WTC11 (cell line): ENCODE measurements at regions not wholly inside any gene's neighbourhood (a gene's known extent, or its start where the extent isn't known, plus 50 kb on each side); places are given as distances from the start of the nearest gene placed in this dataset.

ENCODE experiments used
- SP1 ChIP-seq: sonication (generic); formaldehyde crosslinking; conservative IDR thresholded peaks from 2 replicates; pipeline ENCODE4 v1.8.1; 2022; ENCODE audit warnings: missing genetic modification reagents
- TEAD4 ChIP-seq: sonication (generic); formaldehyde crosslinking; IDR thresholded peaks from 2 replicates; pipeline ENCODE4 v1.8.0; 2022; ENCODE audit warnings: mild to moderate bottlenecking, missing genetic modification reagents
- TF ChIP-seq, protein P1 (sequence below): fragments of 200-600 bp; IDR thresholded peaks from 2 replicates; pipeline ENCODE4 v1.8.0; 2022; ENCODE audit warnings: antibody characterized with exemption
- TF ChIP-seq, protein P2 (sequence below): sonication (generic); formaldehyde crosslinking; conservative IDR thresholded peaks from 2 replicates; pipeline ENCODE4 v1.8.1; 2023; ENCODE audit warnings: mild to moderate bottlenecking, low read depth, missing genetic modification reagents, moderate library complexity
- TF ChIP-seq, protein P3 (sequence below): sonication (generic); formaldehyde crosslinking; IDR thresholded peaks from 2 replicates; pipeline ENCODE4 v1.8.0; 2022; ENCODE audit warnings: mild to moderate bottlenecking, missing genetic modification reagents

DNA sequence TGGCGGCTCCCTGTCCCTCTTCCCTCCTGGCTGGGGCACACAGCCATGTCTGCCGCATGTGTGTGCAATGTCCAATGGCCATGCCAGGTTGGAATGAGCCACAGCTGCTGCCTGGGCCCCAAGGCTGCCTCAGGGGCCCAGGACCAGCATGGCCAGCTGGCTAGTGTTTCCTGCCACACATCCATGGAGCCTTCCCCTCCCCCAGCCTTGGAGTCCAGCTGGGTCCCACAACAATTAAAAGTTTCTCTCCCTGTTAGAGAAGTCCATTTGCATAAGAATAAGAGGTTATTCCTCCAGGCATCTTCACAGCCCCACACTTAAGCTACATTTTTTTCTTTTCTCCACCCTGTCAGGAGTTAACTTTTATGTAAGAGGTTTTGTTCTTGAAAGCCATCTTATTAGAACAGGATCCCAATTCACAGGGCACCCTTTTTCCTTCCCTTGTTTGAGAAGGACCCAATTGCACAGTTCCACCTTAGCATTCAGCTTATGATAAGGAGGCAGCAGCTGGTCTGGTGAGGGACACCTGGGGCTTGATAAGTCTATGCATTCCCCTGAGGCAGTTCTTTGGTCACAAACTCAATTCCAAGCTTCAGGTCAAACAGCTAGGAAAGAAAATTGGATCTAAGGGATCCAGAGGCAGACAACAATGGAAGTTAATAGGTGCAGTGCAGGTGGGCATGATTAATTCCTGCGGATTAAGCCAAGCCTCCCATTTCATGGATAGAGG lies 963.3 kb upstream of the GRIA3 start:
- peak; percentile 30; the same call in 1 of the 2 replicates for TF ChIP-seq SP1 (CRISPR knock-in tag)
- TF ChIP-seq, protein P1, sequence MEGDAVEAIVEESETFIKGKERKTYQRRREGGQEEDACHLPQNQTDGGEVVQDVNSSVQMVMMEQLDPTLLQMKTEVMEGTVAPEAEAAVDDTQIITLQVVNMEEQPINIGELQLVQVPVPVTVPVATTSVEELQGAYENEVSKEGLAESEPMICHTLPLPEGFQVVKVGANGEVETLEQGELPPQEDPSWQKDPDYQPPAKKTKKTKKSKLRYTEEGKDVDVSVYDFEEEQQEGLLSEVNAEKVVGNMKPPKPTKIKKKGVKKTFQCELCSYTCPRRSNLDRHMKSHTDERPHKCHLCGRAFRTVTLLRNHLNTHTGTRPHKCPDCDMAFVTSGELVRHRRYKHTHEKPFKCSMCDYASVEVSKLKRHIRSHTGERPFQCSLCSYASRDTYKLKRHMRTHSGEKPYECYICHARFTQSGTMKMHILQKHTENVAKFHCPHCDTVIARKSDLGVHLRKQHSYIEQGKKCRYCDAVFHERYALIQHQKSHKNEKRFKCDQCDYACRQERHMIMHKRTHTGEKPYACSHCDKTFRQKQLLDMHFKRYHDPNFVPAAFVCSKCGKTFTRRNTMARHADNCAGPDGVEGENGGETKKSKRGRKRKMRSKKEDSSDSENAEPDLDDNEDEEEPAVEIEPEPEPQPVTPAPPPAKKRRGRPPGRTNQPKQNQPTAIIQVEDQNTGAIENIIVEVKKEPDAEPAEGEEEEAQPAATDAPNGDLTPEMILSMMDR: no peak
- TF ChIP-seq, protein P2, sequence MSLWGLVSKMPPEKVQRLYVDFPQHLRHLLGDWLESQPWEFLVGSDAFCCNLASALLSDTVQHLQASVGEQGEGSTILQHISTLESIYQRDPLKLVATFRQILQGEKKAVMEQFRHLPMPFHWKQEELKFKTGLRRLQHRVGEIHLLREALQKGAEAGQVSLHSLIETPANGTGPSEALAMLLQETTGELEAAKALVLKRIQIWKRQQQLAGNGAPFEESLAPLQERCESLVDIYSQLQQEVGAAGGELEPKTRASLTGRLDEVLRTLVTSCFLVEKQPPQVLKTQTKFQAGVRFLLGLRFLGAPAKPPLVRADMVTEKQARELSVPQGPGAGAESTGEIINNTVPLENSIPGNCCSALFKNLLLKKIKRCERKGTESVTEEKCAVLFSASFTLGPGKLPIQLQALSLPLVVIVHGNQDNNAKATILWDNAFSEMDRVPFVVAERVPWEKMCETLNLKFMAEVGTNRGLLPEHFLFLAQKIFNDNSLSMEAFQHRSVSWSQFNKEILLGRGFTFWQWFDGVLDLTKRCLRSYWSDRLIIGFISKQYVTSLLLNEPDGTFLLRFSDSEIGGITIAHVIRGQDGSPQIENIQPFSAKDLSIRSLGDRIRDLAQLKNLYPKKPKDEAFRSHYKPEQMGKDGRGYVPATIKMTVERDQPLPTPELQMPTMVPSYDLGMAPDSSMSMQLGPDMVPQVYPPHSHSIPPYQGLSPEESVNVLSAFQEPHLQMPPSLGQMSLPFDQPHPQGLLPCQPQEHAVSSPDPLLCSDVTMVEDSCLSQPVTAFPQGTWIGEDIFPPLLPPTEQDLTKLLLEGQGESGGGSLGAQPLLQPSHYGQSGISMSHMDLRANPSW (CRISPR knock-in tag): no peak
- no peak for TF ChIP-seq TEAD4 (CRISPR knock-in tag)
- TF ChIP-seq, protein P3, sequence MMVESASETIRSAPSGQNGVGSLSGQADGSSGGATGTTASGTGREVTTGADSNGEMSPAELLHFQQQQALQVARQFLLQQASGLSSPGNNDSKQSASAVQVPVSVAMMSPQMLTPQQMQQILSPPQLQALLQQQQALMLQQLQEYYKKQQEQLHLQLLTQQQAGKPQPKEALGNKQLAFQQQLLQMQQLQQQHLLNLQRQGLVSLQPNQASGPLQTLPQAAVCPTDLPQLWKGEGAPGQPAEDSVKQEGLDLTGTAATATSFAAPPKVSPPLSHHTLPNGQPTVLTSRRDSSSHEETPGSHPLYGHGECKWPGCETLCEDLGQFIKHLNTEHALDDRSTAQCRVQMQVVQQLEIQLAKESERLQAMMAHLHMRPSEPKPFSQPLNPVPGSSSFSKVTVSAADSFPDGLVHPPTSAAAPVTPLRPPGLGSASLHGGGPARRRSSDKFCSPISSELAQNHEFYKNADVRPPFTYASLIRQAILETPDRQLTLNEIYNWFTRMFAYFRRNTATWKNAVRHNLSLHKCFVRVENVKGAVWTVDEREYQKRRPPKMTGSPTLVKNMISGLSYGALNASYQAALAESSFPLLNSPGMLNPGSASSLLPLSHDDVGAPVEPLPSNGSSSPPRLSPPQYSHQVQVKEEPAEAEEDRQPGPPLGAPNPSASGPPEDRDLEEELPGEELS (CRISPR knock-in tag): no peak
